Adipocyte (in vitro differentiated cells): ENCODE measurements at regions not wholly inside any gene's neighbourhood (a gene's known extent, or its start where the extent isn't known, plus 50 kb on each side); places are given as distances from the start of the nearest gene placed in this dataset.

Source experiments
- DNase-seq: peaks from one replicate; pipeline ENCODE4 v3.0.0-alpha.2; 2015; ENCODE audit warnings: low read depth
- H3K27me3 ChIP-seq: replicated peaks from 2 replicates; pipeline ENCODE4 v1.7.0; 2013; ENCODE audit warnings: mild to moderate bottlenecking, low read length, moderate library complexity; ENCODE audit not compliant: control insufficient read depth, insufficient read depth
- H3K36me3 ChIP-seq: 2 replicates; pipeline ENCODE4 v1.7.0; 2013; ENCODE audit warnings: low read length, mild to moderate bottlenecking, moderate library complexity; ENCODE audit not compliant: control insufficient read depth, insufficient read depth, severe bottlenecking
- H3K4me1 ChIP-seq: 2 replicates; pipeline ENCODE4 v1.7.0; 2013; ENCODE audit warnings: mild to moderate bottlenecking, low read length, moderate library complexity; ENCODE audit not compliant: control insufficient read depth, insufficient read depth
- H3K4me3 ChIP-seq: 2 replicates; pipeline ENCODE4 v1.7.0; 2013; ENCODE audit warnings: mild to moderate bottlenecking, low read length, moderate library complexity
- H3K9ac ChIP-seq: 2 replicates; pipeline ENCODE4 v1.7.0; 2013; ENCODE audit warnings: mild to moderate bottlenecking, low read length, moderate library complexity
- H3K9me3 ChIP-seq: 2 replicates; pipeline ENCODE4 v1.7.0; 2013; ENCODE audit warnings: mild to moderate bottlenecking, low read length, moderate library complexity; ENCODE audit not compliant: control insufficient read depth

DNA sequence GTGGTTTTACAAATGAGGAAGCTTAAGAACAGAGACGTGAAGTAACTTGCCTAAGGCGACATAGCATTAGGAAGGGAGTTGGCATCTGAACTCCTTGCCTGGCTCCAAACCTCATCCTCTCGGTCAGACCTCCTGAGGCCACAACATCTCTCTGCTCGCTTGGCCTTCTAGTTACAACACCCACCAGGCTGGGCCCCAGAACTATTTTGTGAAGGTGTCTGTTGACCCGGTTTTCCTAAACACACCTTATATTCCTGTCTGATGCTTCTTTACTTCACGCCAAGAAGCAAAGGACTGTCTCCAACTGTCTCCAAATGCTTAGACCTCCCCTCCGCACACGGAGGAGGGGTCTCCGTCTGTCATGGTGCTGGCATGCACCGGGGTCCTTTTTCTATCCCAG lies 326.6 kb downstream of the THBS2 start:
- no peak overlapping the region for H3K4me3 ChIP-seq
- H3K36me3 ChIP-seq: no peaks in the 10 kb centered on the region
- H3K4me1 ChIP-seq: no peaks in the 10 kb centered on the region
- no peak for DNase-seq
- no peak overlapping the region for H3K9ac ChIP-seq
- no peaks in the 10 kb centered on the region for H3K27me3 ChIP-seq
- no peaks in the 10 kb centered on the region for H3K9me3 ChIP-seq

DNA sequence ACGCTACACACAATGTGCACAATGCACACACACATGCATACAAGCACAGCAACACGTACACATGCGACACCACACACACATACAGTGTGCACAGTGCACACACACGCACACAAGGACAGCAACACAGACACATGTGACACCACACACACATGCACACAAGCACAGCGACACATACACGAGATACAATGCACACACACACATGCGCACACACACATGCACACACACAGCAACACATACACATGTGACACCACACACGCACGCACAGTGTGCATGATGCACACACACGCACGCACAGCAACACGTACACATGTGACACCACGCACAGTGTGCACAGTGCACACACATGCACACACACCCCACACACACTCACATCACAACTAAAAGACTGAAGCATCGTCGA lies 327.3 kb downstream of the THBS2 start:
- Histone ChIP-seq H3K36me3 (no peaks in the 10 kb centered on the region), H3K9me3 (no peaks in the 10 kb centered on the region), H3K9ac (no peak overlapping the region), H3K4me3 (no peak overlapping the region), H3K27me3 (no peaks in the 10 kb centered on the region), H3K4me1 (no peaks in the 10 kb centered on the region)
- no peak for DNase-seq

DNA sequence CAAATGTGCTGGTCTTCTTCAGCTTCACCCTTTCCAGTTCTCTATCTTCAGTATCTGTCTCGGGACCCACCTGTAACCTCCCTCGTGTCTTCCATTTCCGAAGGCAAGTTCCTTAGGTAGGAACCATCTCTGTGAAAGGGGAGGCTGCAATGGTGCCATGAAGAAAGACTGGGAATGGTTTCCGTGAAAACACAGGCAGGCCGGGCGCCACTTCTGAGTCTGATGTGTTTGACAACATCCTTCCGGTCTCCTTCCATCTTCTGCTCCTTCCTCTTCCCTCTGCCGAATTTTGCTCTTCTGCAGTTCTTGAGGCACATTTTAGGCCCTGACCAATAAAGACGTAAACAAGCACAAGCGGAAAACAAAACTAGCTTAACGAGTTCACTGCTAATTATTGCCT lies 328.0 kb downstream of the THBS2 start:
- no peak for DNase-seq

DNA sequence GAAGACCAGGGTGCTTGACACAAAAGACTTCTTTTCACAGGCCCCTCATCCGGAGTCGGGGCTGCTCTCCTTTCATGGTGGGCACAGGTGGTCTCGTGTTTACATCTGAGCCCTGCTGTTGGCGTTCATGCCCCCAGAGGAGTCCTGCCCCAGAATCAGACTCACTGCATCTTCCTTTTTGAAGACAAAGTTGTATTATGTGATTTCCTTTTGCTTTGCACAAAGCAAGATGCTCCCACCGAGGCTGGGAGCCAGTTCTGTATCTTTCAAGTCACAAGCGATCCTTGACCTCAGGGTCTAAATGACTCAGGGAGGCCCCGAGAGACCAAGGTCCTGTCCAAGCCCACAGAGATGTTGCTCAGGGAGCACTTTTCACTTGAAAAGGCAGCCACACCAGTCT lies 330.5 kb downstream of the THBS2 start:
- DNase-seq: no peak
- Histone ChIP-seq H3K27me3 (no peaks in the 10 kb centered on the region), H3K9ac (no peak overlapping the region), H3K4me3 (no peak overlapping the region), H3K36me3 (no peaks in the 10 kb centered on the region), H3K9me3 (no peaks in the 10 kb centered on the region), H3K4me1 (peaks cover 5% of the 10 kb centered on the region)

More for the DNA sequence above, 328.0 kb downstream of the THBS2 start:
- no peaks in the 10 kb centered on the region for H3K36me3 ChIP-seq
- H3K27me3 ChIP-seq: no peaks in the 10 kb centered on the region
- no peak overlapping the region for H3K9ac ChIP-seq
- H3K4me1 ChIP-seq: peaks cover under 1% of the 10 kb centered on the region
- H3K9me3 ChIP-seq: no peaks in the 10 kb centered on the region
- H3K4me3 ChIP-seq: no peak overlapping the region

DNA sequence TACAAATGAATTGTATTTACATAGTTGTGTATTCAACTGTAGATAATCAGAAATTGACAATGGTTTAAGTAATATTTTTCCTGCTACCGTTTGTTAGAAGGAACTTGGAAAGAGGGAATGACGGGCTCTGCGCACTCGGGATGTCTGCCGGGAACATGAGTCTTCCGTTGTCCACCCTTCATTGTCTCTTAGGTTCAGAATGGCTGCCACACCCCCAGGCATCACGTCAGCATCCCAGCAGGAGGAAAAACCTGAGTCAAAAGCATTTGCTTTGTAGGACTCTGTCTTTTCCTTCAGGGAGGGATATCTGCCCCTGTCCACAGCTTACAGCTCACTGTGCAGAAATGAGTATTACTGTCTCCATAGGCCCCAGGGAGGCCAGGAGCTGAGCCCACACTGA lies 331.2 kb downstream of the THBS2 start:
- no peak for DNase-seq
- no peaks in the 10 kb centered on the region for H3K9me3 ChIP-seq
- H3K27me3 ChIP-seq: no peaks in the 10 kb centered on the region
- H3K4me1 ChIP-seq: peaks cover 5% of the 10 kb centered on the region
- H3K9ac ChIP-seq: no peak overlapping the region
- no peaks in the 10 kb centered on the region for H3K36me3 ChIP-seq
- no peak overlapping the region for H3K4me3 ChIP-seq

DNA sequence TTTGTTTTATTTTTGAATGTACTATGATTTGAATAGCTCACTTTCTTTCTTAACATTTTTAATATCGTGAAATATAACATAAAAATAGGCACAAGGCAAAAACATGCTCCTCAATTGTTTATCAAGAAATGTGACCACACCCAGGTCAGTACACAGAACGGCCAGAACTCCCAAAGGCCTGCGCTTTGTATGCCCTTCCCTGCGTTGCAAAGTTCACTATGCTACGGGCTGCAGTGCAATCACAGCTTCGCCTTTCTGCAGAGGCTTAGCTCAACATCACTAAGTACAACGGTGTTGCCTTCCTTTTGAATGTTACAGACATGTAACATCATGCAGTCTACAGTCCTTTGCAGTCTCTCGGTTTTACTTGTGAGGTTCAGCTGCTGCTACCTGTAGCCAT lies 333.4 kb downstream of the THBS2 start:
- H3K9ac ChIP-seq: no peak overlapping the region
- no peaks in the 10 kb centered on the region for H3K36me3 ChIP-seq
- H3K9me3 ChIP-seq: no peaks in the 10 kb centered on the region
- H3K4me1 ChIP-seq: peaks cover 21% of the 10 kb centered on the region
- no peak for DNase-seq
- no peaks in the 10 kb centered on the region for H3K27me3 ChIP-seq
- H3K4me3 ChIP-seq: no peak overlapping the region

DNA sequence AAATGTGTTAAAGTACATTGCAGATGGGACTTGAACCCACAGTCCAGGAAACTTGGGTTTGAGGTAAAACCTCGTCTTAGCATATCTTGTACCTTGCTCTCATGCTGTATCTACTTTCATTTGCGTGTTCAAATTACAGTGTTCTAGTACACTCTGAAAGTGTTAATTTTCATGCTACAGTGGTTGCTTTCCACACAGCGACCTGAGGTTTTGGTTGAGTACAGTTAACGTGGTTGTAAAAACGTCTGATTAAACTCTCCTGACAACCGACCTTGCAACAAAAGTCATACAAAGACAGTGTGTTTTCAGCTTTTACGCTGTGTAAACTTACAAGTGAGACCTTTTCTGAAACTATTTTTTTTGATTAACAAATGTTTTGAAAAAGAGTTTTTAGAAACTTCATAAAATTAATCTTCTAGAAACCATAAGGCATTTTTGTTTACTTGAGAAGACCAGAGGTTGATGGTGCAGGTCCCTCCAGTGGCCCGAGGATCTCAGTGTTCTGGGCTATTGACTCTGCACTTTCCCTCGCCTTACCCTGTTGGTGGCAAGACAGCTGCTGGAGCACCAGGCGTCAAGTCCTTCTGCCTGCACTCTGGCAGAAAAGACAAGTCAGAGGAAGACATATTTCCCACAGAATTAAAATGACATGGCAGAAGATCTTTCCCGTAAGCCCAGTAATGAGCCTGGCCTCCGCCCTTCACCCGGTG lies 334.0 kb downstream of the THBS2 start:
- Histone ChIP-seq H3K9ac (no peak overlapping the region), H3K36me3 (no peaks in the 10 kb centered on the region), H3K9me3 (no peaks in the 10 kb centered on the region), H3K27me3 (no peaks in the 10 kb centered on the region), H3K4me1 (peaks cover 21% of the 10 kb centered on the region), H3K4me3 (no peak overlapping the region)
- no peak for DNase-seq

DNA sequence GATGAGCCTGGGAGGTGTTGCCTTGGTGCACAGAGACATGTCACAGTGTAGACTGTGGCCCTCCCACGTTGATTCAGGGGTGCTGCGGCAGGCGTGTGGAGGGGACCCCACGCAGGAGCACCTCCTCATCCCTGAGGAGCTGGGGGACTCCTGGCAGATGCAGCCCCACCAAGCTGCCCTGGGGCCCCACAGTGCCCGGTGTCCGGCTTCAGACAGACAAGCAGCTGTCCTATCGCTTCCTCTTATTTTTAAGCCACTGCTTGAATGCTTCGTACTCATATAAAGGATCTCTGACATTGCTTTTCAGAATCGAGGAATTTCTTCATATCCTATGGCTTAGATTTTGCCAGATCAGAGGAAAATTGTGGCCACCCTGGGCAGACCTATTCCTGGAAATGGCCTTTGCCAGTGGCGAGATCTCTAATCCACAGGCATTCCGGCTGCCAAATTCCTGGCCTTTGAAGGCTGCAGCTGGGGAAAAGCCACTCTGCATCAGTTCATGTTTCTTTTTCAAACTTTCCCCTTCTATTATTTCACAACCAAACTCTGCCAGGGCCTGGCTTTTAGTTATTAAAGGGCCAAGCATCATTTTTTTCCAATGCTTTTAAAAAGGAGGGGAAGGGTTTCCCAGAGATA lies 337.0 kb downstream of the THBS2 start:
- H3K9ac ChIP-seq: peak overlapping the region; percentile 72
- H3K36me3 ChIP-seq: no peaks in the 10 kb centered on the region
- peaks cover 21% of the 10 kb centered on the region for H3K4me1 ChIP-seq
- H3K4me3 ChIP-seq: peak overlapping the region; percentile 51
- peak; percentile 86 for DNase-seq
- H3K27me3 ChIP-seq: peaks cover 7% of the 10 kb centered on the region
- H3K9me3 ChIP-seq: no peaks in the 10 kb centered on the region

DNA sequence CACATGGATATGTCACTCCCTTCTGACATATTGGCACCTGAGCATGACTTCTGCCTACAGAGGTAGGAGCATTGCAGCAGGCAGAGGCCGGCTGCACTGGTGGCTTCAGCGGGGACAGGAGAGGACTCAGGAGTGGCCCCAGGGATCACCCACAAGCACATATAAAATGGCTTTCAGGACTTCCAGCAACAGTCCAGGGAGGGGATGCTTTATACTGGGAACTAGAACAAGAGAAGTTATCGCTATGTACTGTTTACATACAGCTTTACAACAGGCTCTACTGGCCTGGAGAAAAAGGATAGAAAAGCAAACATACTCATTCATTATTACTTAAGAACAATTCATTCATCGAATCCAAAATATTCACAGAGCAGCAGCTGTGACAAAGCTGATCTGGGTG lies 337.8 kb downstream of the THBS2 start:
- Histone ChIP-seq H3K36me3 (no peaks in the 10 kb centered on the region), H3K27me3 (peaks cover 7% of the 10 kb centered on the region), H3K9me3 (no peaks in the 10 kb centered on the region), H3K4me1 (peaks cover 21% of the 10 kb centered on the region), H3K4me3 (no peak overlapping the region), H3K9ac (peak overlapping the region; percentile 72)
- DNase-seq: no peak

DNA sequence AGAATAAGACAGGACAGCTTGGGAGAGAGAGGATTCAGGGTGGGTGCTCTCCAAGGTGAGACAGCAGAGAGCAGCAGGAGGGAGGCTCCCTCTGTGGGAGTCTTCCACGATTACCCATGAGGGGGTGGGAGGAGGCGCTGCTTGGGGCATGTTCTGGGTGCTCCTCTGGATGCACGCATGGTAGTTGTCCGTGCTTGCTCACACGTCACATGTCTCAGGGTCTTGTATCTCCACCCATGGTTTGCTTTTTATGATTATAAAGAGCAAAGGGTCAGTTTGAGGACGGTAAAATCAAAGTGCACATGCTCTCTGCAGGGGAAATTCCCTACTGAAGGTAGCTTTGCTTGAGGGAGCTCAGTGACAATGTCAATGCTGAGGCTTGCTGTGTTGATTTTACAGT lies 338.4 kb downstream of the THBS2 start:
- Histone ChIP-seq H3K36me3 (no peaks in the 10 kb centered on the region), H3K4me3 (no peak overlapping the region), H3K27me3 (peaks cover 7% of the 10 kb centered on the region), H3K4me1 (peaks cover 17% of the 10 kb centered on the region), H3K9ac (no peak overlapping the region), H3K9me3 (no peaks in the 10 kb centered on the region)
- no peak for DNase-seq

DNA sequence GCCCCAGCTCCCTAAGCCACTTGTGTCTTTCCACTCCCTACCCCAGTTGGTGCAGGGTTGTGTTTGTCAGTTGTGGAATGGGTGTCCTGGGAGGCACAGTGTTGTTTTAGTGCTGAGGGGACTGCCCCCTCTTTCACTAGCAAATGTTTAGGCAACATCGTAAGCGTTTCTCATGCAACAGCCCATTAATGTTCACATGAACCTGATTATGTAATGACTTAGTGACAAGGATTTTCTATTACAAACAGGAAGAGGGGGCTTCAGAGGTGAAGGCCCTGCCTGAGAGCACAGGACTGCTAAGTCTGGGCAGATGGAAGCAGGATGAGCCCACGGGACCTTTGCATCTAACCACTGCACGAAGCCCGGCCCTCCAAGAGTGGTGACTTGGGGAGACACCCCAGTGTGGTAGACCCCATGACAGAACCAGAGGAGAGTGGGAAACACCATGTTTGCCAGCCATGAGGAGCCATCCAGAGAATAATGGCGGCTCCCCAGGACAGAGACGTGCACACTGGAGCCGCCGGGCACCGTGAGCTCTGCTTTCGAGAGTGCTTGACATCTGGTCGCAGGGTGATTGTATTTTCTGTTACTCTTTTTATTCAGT lies 339.7 kb downstream of the THBS2 start:
- no peaks in the 10 kb centered on the region for H3K36me3 ChIP-seq
- no peak for DNase-seq

More for the DNA sequence above, 339.7 kb downstream of the THBS2 start:
- peaks cover 7% of the 10 kb centered on the region for H3K27me3 ChIP-seq
- H3K4me1 ChIP-seq: peaks cover 21% of the 10 kb centered on the region
- H3K4me3 ChIP-seq: no peak overlapping the region
- H3K9ac ChIP-seq: no peak overlapping the region
- H3K9me3 ChIP-seq: no peaks in the 10 kb centered on the region
